ACHN (cell line): ENCODE measurements at regions not wholly inside any gene's neighbourhood (a gene's known extent, or its start where the extent isn't known, plus 50 kb on each side); places are given as distances from the start of the nearest gene placed in this dataset.

Source experiments
- DNase-seq: peaks from one replicate; pipeline ENCODE4 v3.0.0-alpha.2; 2015
- in situ Hi-C: cut with HindIII; loops from 2 replicates; pipeline ENCODE4 v1.10.0; 2017; ENCODE audit warnings: low sequenced_read_pairs, low pct_ligation_motif_present, low pct_unique_long_range_greater_than_20kb

- DNase-seq, result no peak
- in situ Hi-C loops, result no loop called here
These were observed 188.0 kb downstream of the PMP22 start for GRCh38 chr17:15076991-15077663.

- no peak for DNase-seq
- in situ Hi-C loops, result no loop called here
These were observed 213.2 kb downstream of the PMP22 start for GRCh38 chr17:15051933-15052332.

DNA sequence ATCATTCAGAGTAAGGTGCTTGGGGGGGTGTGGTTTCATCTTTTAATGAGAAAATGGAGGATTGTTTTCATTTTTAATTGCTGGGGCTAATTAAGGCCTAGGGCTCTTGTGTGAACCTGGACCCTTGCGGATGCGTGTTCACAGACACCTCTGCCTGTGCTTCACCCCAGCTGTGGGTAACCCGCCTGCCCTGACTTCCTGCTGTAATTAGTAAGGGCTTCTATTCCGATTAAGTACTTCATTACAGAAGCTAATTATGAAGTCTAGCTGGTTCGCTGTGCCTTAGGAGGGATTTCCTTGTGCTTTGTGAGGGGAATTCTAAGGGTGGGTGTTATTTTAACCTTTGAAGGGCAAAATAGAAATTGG lies 215.3 kb downstream of the PMP22 start:
- in situ Hi-C loops, result no loop called here
- DNase-seq, result no peak

GRCh38 chr17:15048933-15049794 lies 216.0 kb downstream of the PMP22 start:
- in situ Hi-C loops, result no loop called here
- no peak for DNase-seq

- in situ Hi-C loops, result no loop called here
- no peak for DNase-seq
These were observed 216.7 kb downstream of the PMP22 start for GRCh38 chr17:15048381-15048780.

GRCh38 chr17:15042311-15042710 lies 222.8 kb downstream of the PMP22 start:
- in situ Hi-C loops, result no loop called here
- no peak for DNase-seq

GRCh38 chr17:15039366-15039765 lies 225.8 kb downstream of the PMP22 start:
- in situ Hi-C loops, result no loop called here
- DNase-seq, result no peak

DNA sequence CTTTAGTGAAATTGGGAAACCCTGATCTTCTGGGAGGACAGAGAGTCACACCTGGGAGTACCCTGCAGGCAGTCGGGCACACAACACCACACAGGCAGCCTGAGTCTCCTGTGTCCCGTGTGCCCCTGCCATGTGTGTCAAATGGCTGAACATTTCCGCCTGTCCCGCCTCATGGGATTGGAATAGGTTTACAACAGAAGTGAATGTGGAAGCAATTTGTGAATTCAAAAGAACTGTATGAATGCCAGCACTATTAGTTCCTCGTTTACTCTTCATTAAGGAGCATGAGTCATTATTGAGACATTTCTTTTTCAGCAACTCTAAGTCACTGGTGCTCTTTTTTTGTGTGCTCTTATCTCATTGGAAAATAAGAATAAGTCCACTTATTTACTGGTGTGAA lies 226.5 kb downstream of the PMP22 start:
- in situ Hi-C loops, result no loop called here
- DNase-seq, result no peak

DNA sequence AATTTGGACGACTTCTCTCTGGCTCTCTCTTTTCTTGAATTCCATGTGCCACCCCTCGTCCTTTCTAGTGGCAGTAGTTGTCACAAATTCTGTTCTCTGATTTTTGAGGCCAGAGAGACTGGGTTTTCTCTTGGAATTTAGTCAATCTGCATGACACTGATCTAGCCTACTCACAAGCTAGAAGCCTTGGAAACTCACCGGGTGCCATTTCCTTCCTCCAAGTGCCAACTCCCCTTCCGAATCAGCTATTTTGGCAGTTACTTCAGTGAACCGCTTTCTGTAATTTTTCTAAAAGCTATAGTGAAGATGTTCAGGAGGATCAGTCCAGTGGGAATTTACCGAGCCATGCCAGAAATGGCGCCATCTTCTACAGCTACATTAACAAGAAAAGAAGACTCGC lies 228.9 kb downstream of the PMP22 start:
- in situ Hi-C loops, result no loop called here

DNA sequence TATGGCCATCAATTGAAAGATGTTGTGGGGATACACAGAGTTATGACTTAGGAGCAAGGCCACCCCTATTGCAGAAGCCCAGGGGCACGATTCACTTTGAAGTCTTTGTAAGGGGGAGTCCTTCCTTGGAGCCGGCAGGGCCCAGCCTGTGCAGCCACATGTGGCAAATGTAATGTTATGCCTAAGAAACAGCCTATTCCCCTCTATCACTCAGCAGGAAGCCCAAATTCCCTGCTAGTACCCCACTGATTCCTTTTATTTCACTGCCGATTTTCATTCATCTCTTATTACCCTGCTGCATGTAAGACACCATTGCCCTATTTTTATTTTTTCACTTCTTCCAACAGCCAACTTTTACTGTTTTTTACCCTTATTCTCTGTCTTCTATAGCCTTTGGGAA lies 233.2 kb downstream of the PMP22 start:
- DNase-seq, result no peak
- in situ Hi-C loops, result no loop called here

More for the DNA sequence above, 228.9 kb downstream of the PMP22 start:
- DNase-seq, result no peak

DNA sequence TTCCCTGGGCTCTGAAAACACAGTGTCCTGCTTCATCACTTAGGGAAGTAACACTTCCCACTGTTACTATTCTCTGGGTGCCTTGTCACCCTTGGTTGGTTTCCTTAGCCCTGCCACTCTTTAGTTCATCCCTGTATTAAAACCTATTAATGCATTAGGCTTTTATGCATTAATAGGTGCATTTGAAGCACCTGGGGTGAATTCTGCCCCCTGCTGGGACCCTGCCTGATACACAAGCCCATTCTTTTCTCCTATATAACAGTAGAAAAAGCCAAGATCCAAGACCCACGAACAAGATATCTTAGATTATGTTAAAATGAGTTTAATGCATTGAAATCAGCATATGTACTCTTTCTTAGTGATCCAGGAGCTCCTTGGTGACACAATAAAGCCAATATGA lies 235.7 kb downstream of the PMP22 start:
- in situ Hi-C loops, result no loop called here
- no peak for DNase-seq

DNA sequence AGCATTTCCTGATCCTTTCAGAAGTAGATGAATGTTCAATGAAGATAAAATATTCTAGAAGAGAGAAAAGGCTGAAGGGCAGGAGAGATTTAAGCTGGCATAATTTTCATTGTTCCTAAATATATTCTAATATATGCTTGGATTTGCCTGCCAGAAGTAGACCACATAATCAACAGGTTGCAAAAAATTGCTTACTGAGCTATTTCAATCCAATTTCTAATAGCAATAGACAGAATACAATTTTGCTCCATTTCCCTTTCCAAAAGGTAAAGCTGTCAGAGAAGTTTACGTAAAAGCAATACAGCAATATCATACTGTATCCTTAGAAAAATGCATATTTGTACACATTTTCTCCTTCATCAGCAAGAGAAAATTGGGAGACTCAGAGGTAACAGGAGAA lies 237.3 kb downstream of the PMP22 start:
- DNase-seq, result no peak
- in situ Hi-C loops, result no loop called here

DNA sequence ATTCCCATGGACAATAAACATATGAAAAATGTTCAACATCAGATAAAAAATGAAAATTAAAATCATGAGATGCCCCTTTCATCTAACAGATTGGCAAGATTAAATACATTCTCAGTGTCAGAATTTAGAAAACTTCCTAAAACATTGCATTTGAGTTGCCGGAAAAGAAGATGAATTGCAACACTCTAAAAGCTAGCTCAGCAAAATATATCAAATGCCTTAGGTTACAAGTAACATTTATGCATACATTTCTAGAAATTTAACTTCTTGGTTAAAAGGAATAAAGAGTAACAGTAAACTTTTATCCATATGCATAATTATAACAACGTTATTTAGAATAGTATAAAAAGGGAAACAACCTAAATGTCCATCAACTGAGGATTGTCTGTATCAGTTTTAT lies 239.0 kb downstream of the PMP22 start:
- no peak for DNase-seq
- in situ Hi-C loops, result no loop called here

- in situ Hi-C loops, result no loop called here
- DNase-seq, result no peak
These were observed 241.4 kb downstream of the PMP22 start for GRCh38 chr17:15023589-15024336.

- no peak for DNase-seq
- in situ Hi-C loops, result no loop called here
These were observed 246.0 kb downstream of the PMP22 start for GRCh38 chr17:15019158-15019557.

DNA sequence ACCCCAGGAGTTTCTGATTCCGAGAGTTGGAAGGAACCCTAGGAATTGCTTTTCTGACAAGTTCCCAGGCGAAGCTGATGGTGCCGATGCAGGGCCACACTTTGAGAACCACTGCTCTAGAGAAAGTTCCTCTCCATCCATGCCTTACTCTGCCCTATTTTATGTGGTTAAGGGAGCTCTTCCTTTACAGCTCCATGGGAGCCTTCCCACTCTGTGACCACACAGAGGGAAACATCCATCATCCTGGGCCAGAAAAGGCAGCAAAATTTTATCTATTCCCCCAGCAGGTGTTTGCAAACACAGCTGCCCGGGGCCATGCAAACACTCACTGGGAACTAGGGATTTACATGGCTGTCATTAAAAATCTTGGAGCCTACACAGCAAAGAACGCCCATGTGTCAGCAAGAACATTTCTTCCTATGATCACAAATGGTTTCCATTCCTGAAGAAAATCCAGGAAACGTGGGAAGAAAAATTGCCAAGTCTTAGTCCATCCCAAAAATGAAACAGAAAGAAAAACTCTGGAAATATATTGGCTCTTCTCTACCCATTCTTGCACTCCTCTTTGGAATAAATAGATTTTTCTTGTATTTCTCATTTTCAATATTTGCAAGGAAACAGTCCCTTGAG lies 252.7 kb downstream of the PMP22 start:
- DNase-seq, result no peak

GRCh38 chr17:15009087-15009486 lies 256.0 kb downstream of the PMP22 start:
- in situ Hi-C loops, result no loop called here
- no peak for DNase-seq

More for the DNA sequence above, 252.7 kb downstream of the PMP22 start:
- in situ Hi-C loops, result no loop called here

DNA sequence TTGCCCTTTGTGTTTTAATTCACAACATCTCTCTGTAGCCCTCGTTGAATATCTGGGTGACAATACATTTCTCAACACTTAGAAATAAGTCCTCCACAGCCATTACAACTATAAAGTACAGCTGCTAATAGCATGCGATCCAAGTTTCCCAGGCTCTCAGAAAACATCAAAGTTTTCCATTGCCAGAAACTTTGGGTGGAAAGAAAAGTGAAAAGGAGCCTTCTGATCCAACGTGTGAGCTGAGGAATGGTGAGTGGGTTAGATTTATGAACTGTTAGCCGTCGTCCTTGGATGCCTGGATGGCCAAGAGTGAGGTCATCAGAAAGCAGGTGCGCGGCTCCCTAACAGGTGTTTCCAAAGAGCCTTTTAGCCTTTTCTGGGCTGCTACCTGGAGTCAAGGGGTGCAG lies 258.0 kb downstream of the PMP22 start:
- no peak for DNase-seq
- in situ Hi-C loops, result no loop called here
